ENCODE measurements at regions not wholly inside any gene's neighbourhood (a gene's known extent, or its start where the extent isn't known, plus 50 kb on each side); places are given as distances from the start of the nearest gene placed in this dataset.

DNA sequence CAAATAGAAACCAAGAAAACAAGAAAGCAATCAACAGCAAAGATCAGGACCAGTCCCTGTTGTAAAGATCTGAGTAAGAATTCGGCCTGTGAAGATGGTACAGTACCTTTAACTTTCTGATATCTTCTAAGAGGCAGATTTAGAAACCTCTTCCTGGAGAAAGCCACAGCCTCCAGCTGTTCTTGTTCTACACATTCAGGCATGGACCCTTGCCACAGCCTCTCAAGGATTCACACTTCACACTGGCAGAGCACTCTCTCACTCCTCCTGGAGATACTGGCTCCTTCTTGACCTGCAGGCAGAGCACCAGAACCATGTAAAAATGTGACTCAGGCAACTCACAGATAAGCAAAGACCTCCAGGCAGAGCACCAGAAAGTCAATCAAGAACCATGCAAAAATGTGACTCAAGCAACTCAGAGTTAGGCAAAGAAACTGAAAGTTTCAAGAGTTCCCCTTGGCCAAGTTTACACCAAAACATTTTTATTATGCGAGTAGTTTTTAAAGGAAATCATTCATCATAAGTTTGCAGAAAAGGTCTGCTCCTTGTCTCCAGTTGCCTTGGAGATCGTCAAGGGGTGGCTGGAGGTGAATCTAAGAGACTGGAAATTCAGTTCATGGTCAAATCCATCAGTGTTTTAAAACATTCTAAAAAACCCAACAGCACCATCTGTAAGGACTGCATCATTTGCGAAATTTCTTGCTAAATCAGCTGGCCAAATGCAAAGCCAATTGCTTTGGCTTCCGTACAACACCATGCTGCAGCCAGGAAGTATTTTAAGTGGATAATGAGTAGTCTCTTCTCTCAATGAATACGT is 119.3 kb upstream of the MDM1 start:
- peak; percentile 4 for DNase-seq

DNA sequence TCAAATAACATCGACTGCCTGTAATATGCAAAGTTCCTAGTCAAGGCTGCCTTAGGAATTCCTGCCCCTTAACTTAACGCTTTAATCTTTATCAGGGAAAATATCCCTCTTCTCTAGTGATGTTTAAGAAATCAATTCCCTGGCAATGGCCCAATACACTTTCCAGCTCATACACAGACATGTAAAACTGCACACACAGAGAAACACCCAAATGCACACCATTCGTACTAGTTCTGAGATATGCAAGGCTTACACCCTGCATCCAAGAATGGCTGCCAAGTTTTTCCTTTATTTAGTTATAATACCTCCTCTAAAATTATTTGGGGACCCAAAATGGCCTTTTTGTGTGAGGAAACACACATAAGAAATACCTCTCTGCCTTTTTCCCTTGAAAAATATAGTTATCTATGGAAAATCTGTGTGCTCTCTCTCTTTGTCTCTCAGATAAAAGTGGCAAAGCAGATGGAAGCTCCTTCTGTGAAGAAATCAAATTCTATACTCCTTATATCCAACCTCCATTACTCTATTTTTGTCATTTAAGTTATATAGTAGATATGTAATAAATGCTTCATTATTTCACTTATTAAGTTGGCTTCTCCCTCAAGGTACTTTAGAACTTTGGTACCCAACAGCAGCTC is 120.0 kb upstream of the MDM1 start:
- no peak for DNase-seq

DNA sequence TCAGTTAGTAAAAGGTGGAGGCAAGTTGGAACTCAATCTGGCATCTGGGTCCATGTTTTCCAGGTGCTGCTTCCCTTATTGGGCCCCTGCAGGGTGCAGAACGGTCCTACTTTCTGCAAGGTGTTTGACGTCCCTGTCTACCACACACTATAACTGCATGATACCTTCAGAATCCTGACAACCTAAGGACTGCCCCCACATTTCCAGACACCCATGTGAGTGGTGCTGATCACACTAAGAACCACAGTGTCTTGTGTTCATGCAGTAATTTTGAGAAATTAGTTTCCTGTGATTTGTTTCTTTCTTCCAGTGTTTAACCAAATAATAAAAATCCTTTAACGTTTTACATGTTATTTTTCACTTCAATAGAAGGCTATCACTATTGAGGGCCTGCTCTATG is 121.1 kb upstream of the MDM1 start:
- no peak for DNase-seq

DNA sequence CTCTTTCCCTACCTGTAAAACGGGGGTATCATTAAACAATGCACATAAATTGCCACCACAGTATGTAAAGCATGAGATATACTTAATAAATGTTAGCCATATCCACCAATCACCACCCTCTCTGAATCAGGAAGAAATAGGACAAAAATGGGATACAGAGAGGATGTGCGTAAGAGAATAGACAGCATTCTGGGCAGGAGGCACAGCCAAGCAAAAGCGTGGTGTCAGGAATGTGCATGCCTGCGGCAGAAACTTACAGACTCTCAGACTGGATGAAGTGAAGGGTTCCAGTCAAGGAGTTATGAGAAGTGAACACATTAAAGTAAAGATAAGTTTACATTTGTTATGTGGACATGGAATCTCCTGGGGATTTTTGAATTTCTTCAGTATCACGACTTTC is 121.7 kb upstream of the MDM1 start:
- DNase-seq = no peak

DNA sequence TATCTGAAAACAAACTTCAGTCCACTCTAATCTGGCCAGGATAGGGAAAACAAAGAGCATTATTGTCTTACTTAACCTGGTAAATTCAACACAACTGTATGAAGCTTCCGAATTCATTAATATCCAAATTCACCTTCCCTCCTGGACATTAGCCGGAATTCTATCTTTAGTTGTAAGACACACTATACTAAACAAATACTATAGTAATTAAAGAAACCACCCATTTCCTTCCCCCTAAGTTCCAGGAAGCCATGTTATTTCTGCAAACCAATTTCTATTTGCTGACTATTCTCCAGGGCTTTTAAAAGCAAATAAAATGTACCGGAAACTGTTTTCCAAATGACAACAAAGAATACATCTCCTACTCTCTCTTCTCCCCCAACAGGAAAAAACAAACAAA is 122.7 kb upstream of the MDM1 start:
- no peak for DNase-seq

DNA sequence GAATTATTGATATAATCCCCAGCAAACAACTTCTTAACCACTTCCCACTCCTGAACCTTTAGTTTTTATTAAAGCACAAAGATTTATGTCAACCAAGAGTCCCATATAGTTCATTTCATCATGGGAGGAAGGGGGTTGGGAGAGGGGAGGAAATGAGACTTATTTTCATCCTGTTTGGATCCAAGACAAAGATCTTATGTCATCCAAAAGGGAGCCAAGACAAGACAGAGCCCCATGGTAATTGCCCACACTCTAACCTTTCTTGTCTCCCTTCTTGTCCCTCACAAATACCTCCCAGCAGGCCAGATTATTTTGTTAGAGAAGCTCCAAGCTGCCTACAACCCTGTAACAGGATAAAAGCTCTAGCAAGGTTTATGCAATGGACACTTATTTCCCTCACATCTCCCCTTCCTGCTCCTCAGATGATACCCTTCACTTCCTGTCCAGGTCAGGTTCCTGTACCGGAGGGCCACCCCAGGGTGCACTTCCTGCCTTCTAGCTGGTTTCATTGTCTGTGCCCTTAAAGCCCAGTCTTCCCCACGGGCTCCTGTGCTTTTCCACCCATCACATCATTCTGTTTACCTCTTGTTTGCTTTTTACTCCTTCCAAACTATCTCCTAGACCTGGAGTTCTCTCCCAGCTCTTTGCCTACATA is 123.7 kb upstream of the MDM1 start:
- no peak for DNase-seq

DNA sequence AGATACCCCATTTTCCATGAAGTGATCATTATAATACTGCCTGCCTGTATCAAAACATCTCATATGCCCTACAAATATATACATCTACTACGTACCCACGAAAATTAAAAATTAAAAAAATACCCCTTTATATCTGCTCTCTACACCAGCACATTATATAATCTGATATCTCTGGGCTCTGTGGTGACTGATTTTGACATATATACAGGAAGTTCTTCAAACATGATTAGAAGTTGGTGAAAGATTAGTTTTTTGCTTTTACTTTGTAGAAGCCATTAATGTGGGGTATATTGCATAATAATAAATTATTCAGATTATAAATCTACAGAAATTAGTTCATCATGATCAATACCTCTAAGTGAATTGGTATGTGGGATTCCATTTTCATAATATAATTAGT is 126.7 kb upstream of the MDM1 start:
- no peak for DNase-seq

DNA sequence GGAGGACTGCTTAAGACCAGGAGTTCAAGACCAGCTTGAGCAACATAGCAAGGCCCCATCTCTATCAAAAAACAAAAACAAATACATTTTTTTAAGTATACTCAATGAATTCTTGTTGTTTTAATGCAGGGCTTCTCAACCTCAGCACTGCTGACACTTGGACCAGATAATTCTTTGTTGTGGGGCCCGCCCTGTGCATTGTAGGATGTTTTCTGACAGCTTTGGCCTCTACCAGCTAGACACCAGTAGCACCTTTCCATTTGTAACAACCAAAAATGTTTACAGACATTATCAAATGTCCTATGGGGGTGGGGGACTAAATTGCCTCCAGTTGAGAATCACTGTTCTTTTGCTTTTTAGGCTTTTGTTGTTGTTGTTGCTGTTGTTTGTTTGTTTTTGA is 128.1 kb upstream of the MDM1 start:
- DNase-seq = no peak

DNA sequence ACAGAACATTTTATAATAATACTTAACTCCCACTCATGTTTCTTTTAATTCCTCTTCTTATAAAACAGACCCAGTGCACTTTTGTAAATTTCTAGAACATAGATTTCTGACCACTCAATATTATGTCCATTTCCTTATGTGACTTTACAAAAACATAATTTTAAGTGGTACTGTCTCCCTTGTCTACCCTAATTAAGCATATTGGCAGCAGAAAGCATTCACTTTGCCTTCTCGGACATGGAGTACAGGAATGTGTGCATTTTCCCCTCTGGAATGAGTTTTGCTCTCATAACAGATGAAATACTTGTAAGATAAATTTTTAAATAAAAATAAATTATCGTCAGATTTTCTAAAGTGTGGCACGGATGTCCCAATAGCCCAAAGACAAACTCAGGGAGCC is 129.5 kb upstream of the MDM1 start:
- DNase-seq = no peak

DNA sequence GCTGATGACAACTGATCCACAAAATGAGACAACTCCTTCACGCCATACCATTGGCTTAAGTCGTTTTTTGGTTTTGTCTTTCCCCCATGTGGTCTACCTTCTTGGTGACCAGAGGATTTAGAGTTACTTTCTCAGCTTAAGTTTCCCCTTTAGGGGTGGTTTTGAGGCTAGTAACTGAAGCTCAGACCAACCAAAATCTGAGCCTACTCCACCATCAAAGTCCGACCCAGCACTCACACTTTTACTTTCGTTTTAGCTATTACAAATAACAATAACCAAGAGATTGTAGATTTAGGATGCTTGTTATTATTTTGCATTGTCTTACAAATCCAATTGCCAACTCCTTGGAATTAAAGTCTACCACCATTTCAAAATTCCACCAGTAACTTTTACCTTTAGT is 130.6 kb upstream of the MDM1 start:
- DNase-seq = no peak

DNA sequence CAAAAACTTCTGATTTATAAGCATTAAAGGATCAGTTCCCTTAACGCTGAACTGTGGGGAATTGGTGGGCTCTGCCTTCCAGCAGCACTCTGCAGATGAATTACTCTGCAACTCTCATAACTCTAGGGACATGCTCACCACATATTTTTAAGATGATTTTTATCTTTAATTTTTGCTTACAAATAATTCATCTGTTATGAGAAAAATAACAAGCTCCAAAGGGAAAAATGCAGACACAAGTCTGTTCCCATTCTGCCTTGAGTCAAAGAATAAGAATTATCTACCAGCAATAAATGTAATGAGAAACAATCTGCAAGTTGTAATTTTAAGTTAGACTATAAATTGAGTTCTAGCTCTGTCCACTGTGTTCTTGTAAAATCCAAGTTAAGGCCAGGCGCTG is 133.1 kb upstream of the MDM1 start:
- DNase-seq = no peak

DNA sequence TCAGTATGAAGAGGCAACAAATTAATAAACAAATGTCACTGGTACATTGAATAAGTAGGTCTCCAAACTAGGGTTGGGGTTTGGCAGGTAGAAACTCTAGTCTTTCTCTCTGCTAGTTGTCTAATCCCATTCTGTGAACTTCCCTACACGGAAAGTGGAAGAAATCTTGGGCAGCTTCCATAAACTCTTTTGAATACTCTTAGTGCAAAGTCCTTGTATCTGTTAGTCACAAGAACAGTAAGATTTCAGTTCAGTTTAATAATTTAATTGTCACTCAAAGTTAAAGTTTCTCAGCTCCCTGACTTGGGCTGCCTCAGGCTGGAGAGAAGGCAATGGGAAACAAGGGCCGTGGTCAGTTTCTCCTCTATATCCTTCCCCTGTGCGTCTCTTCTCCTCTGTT is 135.4 kb upstream of the MDM1 start:
- DNase-seq = no peak

DNA sequence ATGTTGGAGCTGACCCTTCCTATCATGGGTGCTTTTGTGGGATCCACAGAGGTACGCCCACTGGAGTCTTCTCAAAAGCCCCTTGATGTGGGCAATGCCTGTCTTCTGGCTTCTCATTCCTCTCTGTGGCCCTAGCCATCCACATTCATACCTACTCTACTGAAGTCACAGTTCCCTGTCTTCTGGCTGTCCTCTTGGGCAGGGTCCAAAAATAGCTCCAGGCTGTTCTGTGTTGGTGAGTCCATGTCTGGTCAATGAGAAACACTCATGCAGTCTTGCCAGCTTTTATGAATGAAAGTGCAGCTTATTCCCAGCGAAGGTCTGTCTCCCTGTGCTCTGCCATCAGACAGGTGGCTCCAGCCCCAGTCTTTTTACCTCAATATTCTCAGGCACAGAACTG is 135.9 kb upstream of the MDM1 start:
- no peak for DNase-seq

DNA sequence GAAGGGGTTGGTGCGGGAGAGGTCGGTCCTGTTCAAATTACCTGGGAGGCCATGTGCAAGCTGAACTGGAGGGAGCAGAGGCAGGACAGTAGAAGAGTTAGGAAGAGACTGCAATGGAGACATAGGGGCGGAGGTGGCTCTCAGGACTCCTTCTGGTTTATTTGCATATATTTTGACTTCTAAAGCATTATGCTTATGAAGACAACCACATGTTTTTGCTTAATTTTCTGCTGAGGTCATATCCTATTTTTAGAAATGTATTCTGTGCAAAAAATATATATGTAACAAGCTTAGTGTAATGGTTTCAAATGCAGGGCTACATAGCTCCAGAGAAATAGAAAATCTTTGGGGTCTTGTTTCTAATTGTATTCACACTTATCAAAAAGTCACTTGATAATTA is 137.0 kb upstream of the MDM1 start:
- no peak for DNase-seq

DNA sequence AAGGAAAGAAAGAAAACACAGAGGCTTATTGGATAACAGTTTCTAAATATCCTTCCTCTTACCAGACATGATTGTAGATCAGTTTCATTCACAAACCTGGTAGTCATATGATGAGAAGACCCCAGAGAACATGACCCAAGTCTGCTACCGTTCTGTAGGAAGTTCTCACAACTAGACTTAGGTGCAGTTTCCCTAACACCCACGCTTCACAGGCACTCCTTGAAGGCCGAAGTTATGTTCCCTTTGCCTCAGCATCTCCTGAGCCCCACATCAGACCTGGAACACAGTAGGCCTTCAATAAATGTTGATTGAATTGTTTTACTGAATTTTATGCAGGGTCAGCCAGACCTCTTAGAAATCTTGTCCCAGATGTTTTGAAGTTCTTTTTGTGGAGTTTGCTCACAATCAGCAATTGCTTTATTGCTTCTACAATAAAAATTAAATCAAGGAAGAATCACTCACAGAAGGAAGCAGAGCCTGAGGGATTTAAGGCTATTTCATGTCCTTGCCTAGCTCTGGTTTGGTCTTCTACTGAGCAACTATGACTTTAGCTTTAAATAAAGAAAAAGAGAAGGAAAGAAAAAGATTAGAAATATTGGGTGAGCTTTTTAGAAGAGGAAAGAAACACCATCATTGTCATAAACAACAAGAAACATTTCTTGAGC is 138.6 kb upstream of the MDM1 start:
- DNase-seq = no peak

DNA sequence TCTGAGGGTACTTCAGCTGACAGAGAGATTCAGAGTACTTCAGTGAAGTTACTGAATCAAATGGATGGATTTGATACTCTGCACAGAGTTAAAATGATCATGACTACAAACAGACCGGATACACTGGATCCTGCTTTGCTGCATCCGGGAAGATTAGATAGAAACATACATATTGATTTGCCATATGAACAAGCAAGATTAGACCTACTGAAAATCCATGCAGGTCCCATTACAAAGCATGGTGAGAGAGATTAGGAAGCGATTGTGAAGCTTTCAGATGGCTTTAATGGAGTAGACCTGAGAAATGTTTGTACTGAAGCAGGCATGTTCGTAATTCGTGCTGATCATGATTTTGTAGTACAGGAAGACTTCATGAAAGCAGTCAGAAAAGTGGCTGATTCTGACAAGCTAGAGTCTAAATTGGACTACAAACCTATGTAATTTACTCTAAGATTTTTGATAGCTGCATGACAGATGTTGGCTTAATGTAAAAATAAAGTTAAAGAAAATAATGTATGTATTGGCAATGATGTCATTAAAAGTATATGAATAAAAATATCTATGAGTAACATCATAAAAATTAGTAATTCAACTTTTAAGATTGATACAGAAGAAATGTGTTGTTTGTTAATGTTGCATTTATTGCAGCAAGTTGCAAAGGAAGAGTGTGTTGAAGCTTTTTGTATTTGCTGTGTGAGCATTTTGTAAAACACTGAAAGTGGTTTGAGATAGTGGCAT is 136.1 kb upstream of the RAP1B start:
- no peak for DNase-seq

DNA sequence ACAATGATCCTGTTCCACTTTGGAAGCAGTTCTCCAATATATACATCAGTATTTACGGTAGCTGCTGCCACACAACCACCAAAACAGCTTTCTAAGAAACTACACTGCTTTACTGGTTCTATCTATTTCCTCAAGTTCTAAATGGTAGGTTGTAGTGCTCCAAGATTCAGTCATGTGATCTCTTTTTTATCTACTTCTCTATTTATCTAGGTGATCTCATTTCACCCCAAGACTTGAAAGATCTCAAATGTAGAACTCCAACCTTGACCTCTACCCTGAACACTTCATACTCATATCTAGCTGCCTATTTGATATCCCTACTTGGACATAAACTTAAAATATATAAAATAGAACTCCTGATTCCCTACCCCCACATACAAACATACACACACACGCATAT is 133.9 kb upstream of the RAP1B start:
- DNase-seq = no peak

DNA sequence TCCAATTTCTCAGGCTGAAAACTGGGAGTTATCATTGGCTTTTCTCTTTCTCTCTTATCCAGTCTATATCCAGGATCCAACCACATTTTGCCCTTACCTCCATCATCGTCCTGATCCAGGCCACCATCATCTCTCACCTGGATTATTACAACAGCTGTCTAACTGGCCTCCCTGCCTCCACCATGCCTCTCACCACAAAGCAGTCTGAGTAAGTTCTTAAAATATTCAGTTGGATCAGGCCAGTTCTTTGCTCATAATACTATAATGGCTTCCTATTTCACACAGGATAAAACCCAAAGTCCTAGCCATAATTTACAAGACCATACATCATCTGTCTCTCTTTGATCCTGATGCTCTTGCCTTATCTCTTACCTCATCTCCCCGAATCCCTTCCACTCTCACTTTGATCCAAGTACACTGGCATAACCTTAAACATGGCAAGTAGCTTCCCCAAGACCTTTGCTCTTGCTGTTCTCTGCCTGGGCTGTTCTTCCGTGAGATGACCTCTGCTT is 133.4 kb upstream of the RAP1B start:
- no peak for DNase-seq

DNA sequence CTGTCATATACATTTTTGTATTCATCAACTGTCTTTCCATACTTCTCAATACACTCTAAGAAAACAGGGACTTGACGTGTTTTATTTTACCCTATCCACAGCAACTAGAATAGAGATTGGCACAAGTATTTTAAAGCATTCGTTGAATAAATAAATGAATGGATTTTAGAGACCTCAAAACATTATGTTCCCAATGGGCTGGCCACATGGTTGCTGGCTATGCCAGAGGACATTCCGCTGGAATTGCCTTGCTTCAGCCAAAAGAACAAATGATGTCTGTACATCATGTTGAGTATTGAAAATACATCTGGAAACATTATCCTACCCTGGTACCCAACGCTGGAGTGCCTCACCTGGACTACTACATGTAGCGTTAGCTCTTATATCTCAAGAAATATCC is 132.8 kb upstream of the RAP1B start:
- DNase-seq = no peak

DNA sequence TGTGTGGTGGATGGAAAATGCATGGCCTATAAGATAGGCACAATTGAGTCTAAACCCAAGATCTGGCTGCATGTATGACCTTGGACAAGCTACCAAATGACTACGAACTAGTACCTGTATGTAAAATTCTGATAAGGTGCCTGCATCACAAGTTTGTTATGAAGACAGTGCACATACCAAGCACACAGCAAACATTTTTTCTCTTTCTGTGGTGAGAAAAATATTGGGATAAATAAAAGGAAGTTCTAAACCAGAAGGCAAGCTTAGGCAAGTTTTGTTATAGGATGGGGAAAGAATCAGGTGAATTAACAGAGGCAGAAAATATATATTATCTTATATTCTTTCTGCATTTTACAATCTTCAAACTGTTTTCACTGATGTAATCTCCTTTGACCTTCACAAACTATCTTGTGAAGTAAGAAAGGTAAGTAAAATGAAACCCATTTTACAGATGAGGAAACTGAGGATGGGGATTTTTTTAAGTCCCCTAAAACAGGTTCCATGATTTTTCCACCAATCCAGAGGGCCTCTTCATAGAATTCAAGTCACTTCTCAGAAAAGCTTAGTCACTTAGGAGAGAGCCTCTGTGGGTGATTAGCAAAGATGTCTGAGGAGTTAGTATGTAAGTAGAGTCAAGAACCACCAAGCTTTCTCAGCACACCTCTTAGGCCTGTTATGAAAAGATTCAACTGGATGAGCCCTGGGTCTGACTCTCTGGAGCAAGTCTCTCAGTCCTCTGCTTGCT is 132.0 kb upstream of the RAP1B start:
- no peak for DNase-seq

DNA sequence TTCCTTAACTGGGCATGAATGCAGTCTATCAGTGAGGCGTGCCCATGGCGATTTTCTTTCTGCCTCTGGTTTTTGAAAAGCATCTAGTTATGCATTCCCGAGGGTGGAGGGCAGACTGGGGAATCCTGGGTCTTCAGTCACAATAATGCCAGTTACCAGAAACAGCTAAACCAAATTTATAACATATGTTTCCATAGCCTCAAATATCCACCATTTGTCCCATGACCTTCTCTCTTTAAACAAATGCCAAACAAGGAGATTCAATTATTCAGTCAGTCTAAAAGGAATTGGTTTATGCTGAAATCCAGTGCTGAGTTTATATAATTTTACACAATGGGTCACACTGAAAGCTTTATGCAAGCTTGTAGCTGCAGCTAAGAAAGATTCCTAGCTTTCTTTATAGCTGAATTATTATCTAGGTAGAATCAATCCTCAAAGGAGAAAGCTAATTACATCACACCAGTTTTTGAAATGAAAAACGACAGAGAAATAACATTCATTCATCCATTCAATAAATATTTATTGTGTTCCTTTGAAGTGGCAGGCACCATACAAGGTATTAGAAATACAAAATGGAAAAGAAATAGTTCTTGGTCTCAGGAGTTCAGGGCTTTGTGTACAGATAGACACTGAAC is 131.3 kb upstream of the RAP1B start:
- DNase-seq = no peak

DNA sequence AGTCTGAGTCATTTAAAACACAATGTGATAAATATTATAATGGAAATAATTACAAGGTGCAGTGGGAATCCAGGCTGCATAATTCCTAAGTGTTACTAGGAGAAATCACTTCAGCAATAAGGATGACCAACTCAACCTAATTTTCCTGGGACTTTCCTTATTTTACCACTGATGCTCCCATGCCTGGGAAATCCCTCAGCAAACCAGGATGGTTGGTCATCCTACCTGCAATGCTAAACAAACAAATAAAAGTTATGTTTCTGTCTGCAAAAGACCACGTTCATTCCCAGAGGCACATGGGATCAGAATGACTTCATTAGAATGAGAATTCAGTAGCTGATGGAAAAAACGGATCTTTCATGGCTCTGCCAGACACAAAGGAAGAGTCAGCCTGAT is 130.8 kb upstream of the RAP1B start:
- no peak for DNase-seq

Measured in NCI-H1694 treated with DMSO at 0.1 percent for 48 hours (cell line).